Tibial nerve (tissue), 4 donors: ENCODE measurements at regions not wholly inside any gene's neighbourhood (a gene's known extent, or its start where the extent isn't known, plus 50 kb on each side); places are given as distances from the start of the nearest gene placed in this dataset.

ENCODE experiments used
- DNase-seq, 2 donors: peaks; one replicate each; pipeline ENCODE4 v3.0.0-alpha.2; 2019; ENCODE audit warnings: low spot score in 2 of 2
- H3K27ac ChIP-seq, 4 donors: fragments of 200-600 bp; sonication (generic) in 3 of 4; one replicate each; pipeline ENCODE4 v1.5.1; 2017 to 2019; ENCODE audit warnings: mild to moderate bottlenecking in 1 of 4
- H3K27me3 ChIP-seq, 2 donors: fragments of 200-600 bp; sonication (generic) in 1 of 2; one replicate each; pipeline versions ENCODE4 v1.5.1 to v1.6.0; 2017 to 2019
- H3K36me3 ChIP-seq, 3 donors: fragments of 200-600 bp; sonication (generic); one replicate each; pipeline ENCODE4 v1.5.1; 2018 to 2019
- H3K4me1 ChIP-seq, 4 donors: fragments of 200-600 bp; sonication (generic) in 3 of 4; one replicate each; pipeline ENCODE4 v1.5.1; 2017 to 2019
- H3K4me3 ChIP-seq, 4 donors: fragments of 200-600 bp; sonication (generic) in 3 of 4; one replicate each; pipeline ENCODE4 v1.5.1; 2017 to 2019; ENCODE audit warnings: mild to moderate bottlenecking in 1 of 4, moderate library complexity in 1 of 4
- H3K9me3 ChIP-seq, 4 donors: fragments of 200-600 bp; sonication (generic) in 3 of 4; one replicate each; pipeline ENCODE4 v1.5.1; 2017 to 2019
- EP300 ChIP-seq, 2 donors: sonication (generic); formaldehyde crosslinking; IDR thresholded peaks; one replicate each; pipeline ENCODE4 v1.6.1; 2017; ENCODE audit warnings: antibody characterized with exemption in 2 of 2, mild to moderate bottlenecking in 1 of 2
- POLR2A ChIP-seq, 2 donors: fragments of 450-650 bp; IDR thresholded peaks; one replicate each; pipeline ENCODE4 v1.6.1; 2017; ENCODE audit warnings: antibody characterized with exemption in 2 of 2, mild to moderate bottlenecking in 2 of 2, moderate library complexity in 2 of 2
- WGBS, 2 donors: methylation state at CpG; one replicate each; pipeline ENCODE4 v1.1.5; 2018; 5-methylcytosine and 5-hydroxymethylcytosine counted together
- TF ChIP-seq, protein P1 (sequence below), 5 experiments: fragments of 200-600 bp in 3 of 5; fragments of 450-650 bp in 2 of 5; sonication (generic) in 3 of 5; IDR thresholded peaks; one replicate each; pipeline ENCODE4 v1.5.1; 2016 to 2019; ENCODE audit warnings: antibody characterized with exemption in 5 of 5, mild to moderate bottlenecking in 3 of 5, moderate library complexity in 2 of 5

DNA sequence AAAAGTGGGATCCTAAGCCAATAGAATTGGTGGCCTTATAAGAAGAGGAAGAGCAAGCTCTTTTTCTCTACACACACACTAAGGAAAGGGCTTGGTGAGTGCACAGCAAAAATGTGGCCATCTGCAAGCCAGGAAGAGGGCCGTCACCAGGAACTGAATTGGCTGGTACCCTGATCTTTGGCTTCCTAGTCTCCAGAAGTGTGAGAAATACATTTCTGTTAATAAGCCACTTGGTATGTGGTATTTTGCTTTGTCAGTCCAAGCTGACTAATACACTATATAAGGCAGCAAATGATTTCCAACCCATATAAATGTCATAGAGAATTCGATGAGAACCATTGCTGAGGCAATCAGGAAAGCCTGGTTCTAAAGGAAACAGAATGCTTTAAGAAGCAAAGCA is 816.3 kb upstream of the SEMA6D start:
- Histone ChIP-seq H3K4me3 (no peak overlapping the region), H3K27ac (no peak overlapping the region), H3K27me3 (no peaks in the 10 kb centered on the region), H3K9me3 (no peaks in the 10 kb centered on the region), H3K36me3 (no peaks in the 10 kb centered on the region), H3K4me1 (no peaks in the 10 kb centered on the region)
- TF ChIP-seq EP300 (IDR thresholded peaks at IDR 0.05) (no peak), POLR2A (IDR thresholded peaks at IDR 0.05) (no peak)
- TF ChIP-seq, protein P1, sequence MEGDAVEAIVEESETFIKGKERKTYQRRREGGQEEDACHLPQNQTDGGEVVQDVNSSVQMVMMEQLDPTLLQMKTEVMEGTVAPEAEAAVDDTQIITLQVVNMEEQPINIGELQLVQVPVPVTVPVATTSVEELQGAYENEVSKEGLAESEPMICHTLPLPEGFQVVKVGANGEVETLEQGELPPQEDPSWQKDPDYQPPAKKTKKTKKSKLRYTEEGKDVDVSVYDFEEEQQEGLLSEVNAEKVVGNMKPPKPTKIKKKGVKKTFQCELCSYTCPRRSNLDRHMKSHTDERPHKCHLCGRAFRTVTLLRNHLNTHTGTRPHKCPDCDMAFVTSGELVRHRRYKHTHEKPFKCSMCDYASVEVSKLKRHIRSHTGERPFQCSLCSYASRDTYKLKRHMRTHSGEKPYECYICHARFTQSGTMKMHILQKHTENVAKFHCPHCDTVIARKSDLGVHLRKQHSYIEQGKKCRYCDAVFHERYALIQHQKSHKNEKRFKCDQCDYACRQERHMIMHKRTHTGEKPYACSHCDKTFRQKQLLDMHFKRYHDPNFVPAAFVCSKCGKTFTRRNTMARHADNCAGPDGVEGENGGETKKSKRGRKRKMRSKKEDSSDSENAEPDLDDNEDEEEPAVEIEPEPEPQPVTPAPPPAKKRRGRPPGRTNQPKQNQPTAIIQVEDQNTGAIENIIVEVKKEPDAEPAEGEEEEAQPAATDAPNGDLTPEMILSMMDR (IDR thresholded peaks at IDR 0.05), result no peak
- 80 to 83% methylated on average over 2 of the region's 2 CpGs for WGBS, 2 donors
- no peak for DNase-seq

DNA sequence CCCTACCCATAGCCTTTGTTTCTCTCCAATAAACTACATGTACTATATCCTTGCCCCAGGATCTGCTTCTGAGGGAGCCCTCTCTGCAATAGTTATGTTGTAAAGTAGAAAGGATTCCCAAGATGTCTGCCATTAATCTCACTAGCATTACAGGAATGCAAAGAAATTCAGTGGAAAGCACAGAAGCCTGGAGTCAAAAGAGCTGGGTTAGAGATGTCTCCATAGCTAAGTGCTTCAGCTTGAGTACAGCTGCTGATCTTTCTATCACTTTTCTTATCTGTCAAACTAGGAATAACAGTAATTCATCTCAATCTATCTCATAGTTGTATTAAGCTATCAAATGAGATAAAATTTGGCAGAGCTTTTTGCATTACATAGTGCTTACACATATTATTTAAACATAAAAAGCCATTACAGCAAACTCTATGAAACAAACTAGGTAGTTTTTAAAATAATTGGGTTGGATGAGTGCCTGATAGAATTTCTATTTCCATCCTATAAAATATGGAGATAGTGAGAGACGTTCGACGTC is 799.5 kb upstream of the SEMA6D start:
- WGBS, 2 donors, result 84 to 87% methylated on average over 3 of the region's 3 CpGs
- Histone ChIP-seq H3K9me3 (no peaks in the 10 kb centered on the region), H3K27ac (no peak overlapping the region), H3K4me3 (no peak overlapping the region), H3K27me3 (no peaks in the 10 kb centered on the region), H3K36me3 (no peaks in the 10 kb centered on the region), H3K4me1 (no peaks in the 10 kb centered on the region)
- TF ChIP-seq EP300 (IDR thresholded peaks at IDR 0.05) (no peak), POLR2A (IDR thresholded peaks at IDR 0.05) (no peak)
- TF ChIP-seq, protein P1 (IDR thresholded peaks at IDR 0.05), result no peak
- no peak for DNase-seq

DNA sequence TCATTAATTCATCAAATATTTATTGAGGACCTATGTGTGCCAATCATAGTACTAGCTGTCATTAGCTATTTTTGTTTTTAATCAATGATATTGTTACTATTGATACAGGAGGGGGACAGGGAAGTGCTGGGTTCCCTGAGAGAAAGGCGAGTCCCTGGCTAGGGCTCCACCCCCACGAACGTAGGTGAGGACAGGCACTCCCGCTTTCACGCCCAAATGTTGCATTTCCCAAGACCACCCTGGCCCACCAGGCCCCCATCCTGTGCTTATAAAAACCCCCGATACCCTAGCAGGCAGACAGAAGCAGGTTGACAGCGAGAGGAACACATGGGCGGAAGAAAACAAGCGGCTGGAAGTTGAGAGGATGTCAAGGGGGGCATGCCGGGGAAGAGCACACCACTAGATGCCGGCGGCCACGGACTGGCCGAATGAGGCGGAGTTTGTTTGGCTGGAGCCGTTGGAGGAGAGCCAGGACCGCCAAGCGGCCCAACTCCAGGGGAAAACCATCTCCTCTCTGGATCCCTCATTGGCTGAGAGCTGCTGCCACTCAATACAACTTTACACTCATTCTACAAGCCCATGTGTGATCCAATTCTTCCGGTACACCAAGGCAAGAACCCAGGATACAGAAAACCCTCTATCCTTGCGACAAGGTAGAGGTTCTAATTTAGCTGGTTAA is 798.7 kb upstream of the SEMA6D start:
- Histone ChIP-seq H3K27me3 (no peaks in the 10 kb centered on the region), H3K9me3 (no peaks in the 10 kb centered on the region), H3K27ac (no peak overlapping the region), H3K4me1 (no peaks in the 10 kb centered on the region), H3K4me3 (no peak overlapping the region), H3K36me3 (no peaks in the 10 kb centered on the region)
- 86 to 90% methylated on average over 20 of the region's 20 CpGs for WGBS, 2 donors
- TF ChIP-seq, protein P1 (IDR thresholded peaks at IDR 0.05), result no peak
- TF ChIP-seq EP300 (IDR thresholded peaks at IDR 0.05) (no peak), POLR2A (IDR thresholded peaks at IDR 0.05) (no peak)
- DNase-seq, result no peak

DNA sequence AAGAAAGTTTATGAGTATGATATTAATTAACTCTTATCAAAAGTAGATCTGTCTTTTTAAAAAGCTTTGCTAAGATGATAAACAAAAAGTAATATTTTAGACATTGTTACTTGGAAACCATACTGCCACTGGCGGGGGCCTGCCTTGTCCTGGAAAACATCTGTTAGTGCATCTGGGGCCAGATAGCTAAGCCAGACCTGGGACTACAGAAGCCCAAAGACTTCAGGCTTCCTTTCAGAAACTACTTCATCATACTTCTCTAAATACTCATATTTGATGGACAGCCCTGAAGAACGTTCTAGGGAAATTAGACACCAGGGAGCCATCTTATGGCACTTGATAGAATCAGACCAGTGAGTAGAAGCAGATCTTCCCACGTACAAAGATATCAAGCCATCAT is 795.4 kb upstream of the SEMA6D start:
- no peak for TF ChIP-seq EP300 (IDR thresholded peaks at IDR 0.05)
- TF ChIP-seq POLR2A (IDR thresholded peaks at IDR 0.05), result no peak
- TF ChIP-seq, protein P1 (IDR thresholded peaks at IDR 0.05), result no peak
- no peaks in the 10 kb centered on the region for H3K36me3 ChIP-seq
- H3K27ac ChIP-seq, result no peak overlapping the region
- H3K4me3 ChIP-seq, result no peak overlapping the region
- no peaks in the 10 kb centered on the region for H3K27me3 ChIP-seq
- 54 to 56% methylated on average over 3 of the region's 3 CpGs for WGBS, 2 donors
- H3K4me1 ChIP-seq, result no peaks in the 10 kb centered on the region
- no peaks in the 10 kb centered on the region for H3K9me3 ChIP-seq
- no peak for DNase-seq

DNA sequence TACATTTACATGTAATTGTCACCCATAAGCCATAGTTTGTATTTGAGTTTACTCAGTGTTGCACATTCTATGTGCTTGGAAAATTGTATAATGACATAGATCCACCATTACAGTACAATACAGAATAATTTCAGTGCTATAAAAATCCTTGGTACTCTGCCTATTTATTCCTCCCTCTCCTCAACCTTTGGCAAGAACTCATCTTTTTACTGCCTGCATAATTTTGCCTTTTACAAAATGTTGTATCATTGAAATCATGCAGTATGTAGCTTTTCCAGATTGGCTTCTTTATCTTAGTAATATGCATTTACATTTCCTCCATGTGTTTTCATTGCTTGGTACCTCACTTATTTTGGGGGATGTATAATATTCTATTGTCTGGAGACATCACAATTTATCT is 786.9 kb upstream of the SEMA6D start:
- no peaks in the 10 kb centered on the region for H3K9me3 ChIP-seq
- no peaks in the 10 kb centered on the region for H3K27me3 ChIP-seq
- no peaks in the 10 kb centered on the region for H3K4me1 ChIP-seq
- H3K27ac ChIP-seq, result no peak overlapping the region
- TF ChIP-seq, protein P1 (IDR thresholded peaks at IDR 0.05), result no peak
- TF ChIP-seq POLR2A (IDR thresholded peaks at IDR 0.05) (no peak), EP300 (IDR thresholded peaks at IDR 0.05) (no peak)
- no peak overlapping the region for H3K4me3 ChIP-seq
- DNase-seq, result no peak
- H3K36me3 ChIP-seq, result no peaks in the 10 kb centered on the region
